Cardiac muscle cell (in vitro differentiated cells and primary cell): ENCODE measurements at regions not wholly inside any gene's neighbourhood (a gene's known extent, or its start where the extent isn't known, plus 50 kb on each side); places are given as distances from the start of the nearest gene placed in this dataset.

Experiments used
- DNase-seq, 2 donors: peaks; one replicate each; pipeline versions ENCODE4 v3.0.0 to v3.0.0-alpha.2; 2010 to 2017; ENCODE audit warnings: low read depth in 1 of 2, low spot score in 1 of 2
- H3K27ac ChIP-seq: fragments of 200-600 bp; sonication (generic); 2 replicates; pipeline ENCODE4 v1.5.1; 2016
- H3K27me3 ChIP-seq: fragments of 200-600 bp; sonication (generic); 2 replicates; pipeline ENCODE4 v1.6.0; 2016; ENCODE audit warnings: control low read depth
- H3K36me3 ChIP-seq: fragments of 200-600 bp; sonication (generic); 2 replicates; pipeline ENCODE4 v1.5.1; 2016; ENCODE audit warnings: control low read depth
- H3K4me1 ChIP-seq: fragments of 200-600 bp; sonication (generic); 2 replicates; pipeline ENCODE4 v1.8.1; 2017; ENCODE audit warnings: low read depth, mild to moderate bottlenecking, mixed run types
- H3K4me3 ChIP-seq: fragments of 200-600 bp; sonication (generic); 2 replicates; pipeline ENCODE4 v1.5.1; 2016; ENCODE audit warnings: mild to moderate bottlenecking
- H3K9me3 ChIP-seq: fragments of 200-600 bp; sonication (generic); 2 replicates; pipeline ENCODE4 v1.5.1; 2017; ENCODE audit warnings: low read depth, mild to moderate bottlenecking, control low read depth
- CTCF ChIP-seq: IDR thresholded peaks from 2 replicates; pipeline ENCODE4 v1.5.1; 2012; ENCODE audit warnings: low read depth, mild to moderate bottlenecking, low read length

GRCh38 chrX:46279214-46279924, 265.9 kb downstream of the ZNF674 start:
- Histone ChIP-seq H3K4me1 (no peaks in the 10 kb centered on the region), H3K9me3 (no peaks in the 10 kb centered on the region), H3K27ac (no peak overlapping the region), H3K27me3 (no peaks in the 10 kb centered on the region), H3K36me3 (no peaks in the 10 kb centered on the region), H3K4me3 (no peak overlapping the region)
- TF ChIP-seq CTCF: peak; percentile 9
- peak in 1 of 2 donors; percentile 13 for DNase-seq

- Histone ChIP-seq H3K27ac (no peak overlapping the region), H3K4me3 (no peak overlapping the region), H3K4me1 (no peaks in the 10 kb centered on the region), H3K9me3 (no peaks in the 10 kb centered on the region), H3K27me3 (no peaks in the 10 kb centered on the region), H3K36me3 (no peaks in the 10 kb centered on the region)
- TF ChIP-seq CTCF: no peak
- DNase-seq: no peak
Observed at GRCh38 chrX:46278572-46278971, 266.6 kb downstream of the ZNF674 start.

GRCh38 chrX:46268412-46268811, 276.8 kb downstream of the ZNF674 start:
- no peak for TF ChIP-seq CTCF
- Histone ChIP-seq H3K27me3 (no peaks in the 10 kb centered on the region), H3K36me3 (no peaks in the 10 kb centered on the region), H3K4me1 (no peaks in the 10 kb centered on the region), H3K9me3 (no peaks in the 10 kb centered on the region), H3K27ac (no peak overlapping the region), H3K4me3 (no peak overlapping the region)
- DNase-seq: peak in 1 of 2 donors; percentile 25

- Histone ChIP-seq H3K4me1 (no peaks in the 10 kb centered on the region), H3K4me3 (no peak overlapping the region), H3K27ac (no peak overlapping the region), H3K9me3 (no peaks in the 10 kb centered on the region), H3K36me3 (no peaks in the 10 kb centered on the region), H3K27me3 (no peaks in the 10 kb centered on the region)
- no peak for TF ChIP-seq CTCF
- DNase-seq: no peak
Observed at GRCh38 chrX:46263494-46263893, 281.7 kb downstream of the ZNF674 start.

- no peaks in the 10 kb centered on the region for H3K27me3 ChIP-seq
- H3K9me3 ChIP-seq: no peaks in the 10 kb centered on the region
- no peaks in the 10 kb centered on the region for H3K4me1 ChIP-seq
- H3K36me3 ChIP-seq: no peaks in the 10 kb centered on the region
- H3K4me3 ChIP-seq: no peak overlapping the region
- no peak overlapping the region for H3K27ac ChIP-seq
- no peak for TF ChIP-seq CTCF
- DNase-seq: no peak
Observed at GRCh38 chrX:46262304-46262703, 282.9 kb downstream of the ZNF674 start.
